SK-N-SH (cell line): ENCODE measurements at regions not wholly inside any gene's neighbourhood (a gene's known extent, or its start where the extent isn't known, plus 50 kb on each side); places are given as distances from the start of the nearest gene placed in this dataset.

Source experiments
- CTCF ChIA-PET: fragments of 300-600, 350-600 bp; formaldehyde crosslinking; extraction: SDS; loops from one replicate; lab custom pipeline; 2021; lab: Yijun Ruan, JAX
- POLR2A ChIA-PET: fragments of 350-600 bp; sonication (Branson Sonifier 250); formaldehyde crosslinking; extraction: SDS; loops from one replicate; lab custom pipeline; 2020; ENCODE audit warnings: antibody characterized with exemption, inconsistent platforms; lab: Yijun Ruan, JAX
- DNase-seq: peaks from one replicate; pipeline ENCODE4 v3.0.0; 2012
- H2AFZ ChIP-seq: fragments of 200-600 bp; sonication (generic); 2 replicates; pipeline ENCODE4 v1.8.1; 2016; ENCODE audit warnings: antibody characterized with exemption, mild to moderate bottlenecking, low read depth
- H3F3A ChIP-seq: fragments of 200-600 bp; sonication (generic); replicated peaks from 2 replicates; pipeline ENCODE3; 2016; ENCODE audit warnings: antibody characterized with exemption, mild to moderate bottlenecking; ENCODE audit not compliant: insufficient read depth
- H3K27ac ChIP-seq, 2 experiments: fragments of 200-500 bp in 1 of 2; fragments of 200-600 bp in 1 of 2; sonication (Bioruptor generic) in 1 of 2; sonication (generic), shearing (Covaris generic) in 1 of 2; 2 replicates each; pipeline versions ENCODE4 v1.5.1 to v1.6.1; 2014 to 2016; ENCODE audit warnings: low read depth in 2 of 2, inconsistent platforms in 1 of 2, low read length in 1 of 2, mild to moderate bottlenecking in 1 of 2, mixed read lengths in 1 of 2
- H3K27me3 ChIP-seq: fragments of 200-600 bp; sonication (generic), shearing (Covaris generic); 2 replicates; pipeline ENCODE4 v1.6.1; 2016; ENCODE audit warnings: mixed run types; ENCODE audit not compliant: insufficient read depth
- H3K36me3 ChIP-seq, 2 experiments: fragments of 200-500 bp in 1 of 2; fragments of 200-600 bp in 1 of 2; sonication (Bioruptor generic) in 1 of 2; sonication (generic) in 1 of 2; replicated peaks in 1 of 2; 2 replicates each; pipeline versions ENCODE3 to v1.5.1; 2014 to 2016; ENCODE audit warnings: low read length in 1 of 2, mild to moderate bottlenecking in 1 of 2; ENCODE audit not compliant: insufficient read depth in 2 of 2, control insufficient read depth in 1 of 2
- H3K4me1 ChIP-seq, 2 experiments: fragments of 200-500 bp in 1 of 2; fragments of 200-600 bp in 1 of 2; sonication (Bioruptor generic) in 1 of 2; sonication (generic), shearing (Covaris generic) in 1 of 2; 2 replicates each; pipeline versions ENCODE4 v1.5.1 to v1.6.1; 2014 to 2016; ENCODE audit warnings: low read depth in 1 of 2, low read length in 1 of 2, mixed run types in 1 of 2; ENCODE audit not compliant: insufficient read depth in 2 of 2, control insufficient read depth in 1 of 2
- H3K4me2 ChIP-seq: fragments of 200-600 bp; sonication (generic), shearing (Covaris generic); 2 replicates; pipeline ENCODE4 v1.6.1; 2017; ENCODE audit warnings: mixed run types
- H3K4me3 ChIP-seq, 2 experiments: fragments of 200-500 bp in 1 of 2; fragments of 200-600 bp in 1 of 2; sonication (Bioruptor generic) in 1 of 2; sonication (generic), shearing (Covaris generic) in 1 of 2; 2 replicates each; pipeline versions ENCODE4 v1.5.1 to v1.8.1; 2014 to 2016; ENCODE audit warnings: low read depth in 2 of 2, inconsistent platforms in 1 of 2, low read length in 1 of 2, mild to moderate bottlenecking in 1 of 2, mixed read lengths in 1 of 2, moderate library complexity in 1 of 2
- H3K79me2 ChIP-seq: fragments of 200-600 bp; sonication (generic); 2 replicates; pipeline ENCODE4 v1.8.1; 2017; ENCODE audit warnings: mild to moderate bottlenecking; ENCODE audit not compliant: insufficient read depth
- H3K9ac ChIP-seq: fragments of 200-600 bp; sonication (generic); 2 replicates; pipeline ENCODE4 v1.6.1; 2017; ENCODE audit warnings: mixed run types
- H3K9me2 ChIP-seq: fragments of 200-600 bp; sonication (generic); 2 replicates; pipeline ENCODE4 v1.6.1; 2017; ENCODE audit warnings: mixed run types
- H3K9me3 ChIP-seq: fragments of 200-600 bp; sonication (generic); 2 replicates; pipeline ENCODE4 v1.6.1; 2017; ENCODE audit warnings: mixed run types, mild to moderate bottlenecking, moderate library complexity
- H4K20me1 ChIP-seq: fragments of 200-600 bp; sonication (generic); 2 replicates; pipeline ENCODE4 v1.6.1; 2017; ENCODE audit warnings: mild to moderate bottlenecking, mixed run types; ENCODE audit not compliant: insufficient read depth
- CHD2 ChIP-seq: fragments of 150-350 bp; IDR thresholded peaks from 2 replicates; pipeline ENCODE4 v1.6.1; 2018; ENCODE audit warnings: low read length; ENCODE audit not compliant: partially characterized antibody
- ELF1 ChIP-seq: IDR thresholded peaks from 2 replicates; pipeline ENCODE4 v1.4.0; 2012
- FOXM1 ChIP-seq: IDR thresholded peaks from 2 replicates; pipeline ENCODE4 v1.4.0; 2012; ENCODE audit warnings: low read depth, mild to moderate bottlenecking
- GABPA ChIP-seq: IDR thresholded peaks from 2 replicates; pipeline ENCODE4 v1.4.0; 2012; ENCODE audit warnings: low read depth, mild to moderate bottlenecking
- GATA2 ChIP-seq: sonication (generic); formaldehyde crosslinking; IDR thresholded peaks from 2 replicates; pipeline ENCODE4 v1.5.0; 2020; ENCODE audit warnings: mild to moderate bottlenecking, missing genetic modification reagents
- JUND ChIP-seq: IDR thresholded peaks from 2 replicates; pipeline ENCODE4 v1.4.0; 2012
- NFIC ChIP-seq: IDR thresholded peaks from 2 replicates; pipeline ENCODE4 v1.4.0; 2012; ENCODE audit warnings: borderline replicate concordance
- POLR2AphosphoS5 ChIP-seq: IDR thresholded peaks from 2 replicates; pipeline ENCODE4 v1.6.1; 2012; ENCODE audit warnings: low read depth, low read length
- RAD21 ChIP-seq: IDR thresholded peaks from 2 replicates; pipeline ENCODE4 v1.6.1; 2012; ENCODE audit warnings: mild to moderate bottlenecking, low read length
- RFX5 ChIP-seq: IDR thresholded peaks from 2 replicates; pipeline ENCODE4 v1.6.1; 2012; ENCODE audit warnings: mild to moderate bottlenecking, improper control_type of control experiment, low read length
- RXRA ChIP-seq: IDR thresholded peaks from 2 replicates; pipeline ENCODE4 v1.4.0; 2012; ENCODE audit warnings: low read depth, mild to moderate bottlenecking, borderline replicate concordance
- SIN3A ChIP-seq: IDR thresholded peaks from 2 replicates; pipeline ENCODE4 v1.6.1; 2012; ENCODE audit warnings: low read depth, mild to moderate bottlenecking, low read length, moderate library complexity, borderline replicate concordance
- SMC3 ChIP-seq: IDR thresholded peaks from 2 replicates; pipeline ENCODE4 v1.6.1; 2012; ENCODE audit warnings: low read depth, low read length, improper control_type of control experiment
- TCF12 ChIP-seq: IDR thresholded peaks from 2 replicates; pipeline ENCODE4 v1.4.0; 2012
- YY1 ChIP-seq: IDR thresholded peaks from 2 replicates; pipeline ENCODE4 v1.4.0; 2012; ENCODE audit warnings: low read depth, mild to moderate bottlenecking
- ZBTB33 ChIP-seq: IDR thresholded peaks from 2 replicates; pipeline ENCODE4 v1.4.0; 2012; ENCODE audit warnings: low read depth, borderline replicate concordance
- WGBS: methylation state at CpG from one replicate; pipeline ENCODE4 v1.1.6; 2017; ENCODE audit warnings: low lambda C conversion rate; 5-methylcytosine and 5-hydroxymethylcytosine counted together
- TF ChIP-seq, protein P1 (sequence below): fragments of 150-350 bp; IDR thresholded peaks from 2 replicates; pipeline ENCODE4 v1.6.1; 2017; ENCODE audit warnings: antibody characterized with exemption, low read length, low read depth, borderline replicate concordance
- TF ChIP-seq, protein P2 (sequence below): IDR thresholded peaks from 2 replicates; pipeline ENCODE4 v1.6.1; 2012; ENCODE audit warnings: mild to moderate bottlenecking, low read depth, low read length, moderate library complexity
- TF ChIP-seq, protein P3 (sequence below): IDR thresholded peaks from 2 replicates; pipeline ENCODE4 v1.4.0; 2012; ENCODE audit warnings: low read depth

GRCh38 chr21:39105836-39106235 lies 77.4 kb downstream of the PSMG1 start:
- TF ChIP-seq, protein P1, sequence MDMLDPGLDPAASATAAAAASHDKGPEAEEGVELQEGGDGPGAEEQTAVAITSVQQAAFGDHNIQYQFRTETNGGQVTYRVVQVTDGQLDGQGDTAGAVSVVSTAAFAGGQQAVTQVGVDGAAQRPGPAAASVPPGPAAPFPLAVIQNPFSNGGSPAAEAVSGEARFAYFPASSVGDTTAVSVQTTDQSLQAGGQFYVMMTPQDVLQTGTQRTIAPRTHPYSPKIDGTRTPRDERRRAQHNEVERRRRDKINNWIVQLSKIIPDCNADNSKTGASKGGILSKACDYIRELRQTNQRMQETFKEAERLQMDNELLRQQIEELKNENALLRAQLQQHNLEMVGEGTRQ = no peak
- TF ChIP-seq POLR2AphosphoS5 (no peak), SIN3A (no peak), GATA2 (CRISPR knock-in tag) (no peak), SMC3 (no peak), JUND (no peak), ELF1 (no peak), NFIC (no peak)
- TF ChIP-seq, protein P2, sequence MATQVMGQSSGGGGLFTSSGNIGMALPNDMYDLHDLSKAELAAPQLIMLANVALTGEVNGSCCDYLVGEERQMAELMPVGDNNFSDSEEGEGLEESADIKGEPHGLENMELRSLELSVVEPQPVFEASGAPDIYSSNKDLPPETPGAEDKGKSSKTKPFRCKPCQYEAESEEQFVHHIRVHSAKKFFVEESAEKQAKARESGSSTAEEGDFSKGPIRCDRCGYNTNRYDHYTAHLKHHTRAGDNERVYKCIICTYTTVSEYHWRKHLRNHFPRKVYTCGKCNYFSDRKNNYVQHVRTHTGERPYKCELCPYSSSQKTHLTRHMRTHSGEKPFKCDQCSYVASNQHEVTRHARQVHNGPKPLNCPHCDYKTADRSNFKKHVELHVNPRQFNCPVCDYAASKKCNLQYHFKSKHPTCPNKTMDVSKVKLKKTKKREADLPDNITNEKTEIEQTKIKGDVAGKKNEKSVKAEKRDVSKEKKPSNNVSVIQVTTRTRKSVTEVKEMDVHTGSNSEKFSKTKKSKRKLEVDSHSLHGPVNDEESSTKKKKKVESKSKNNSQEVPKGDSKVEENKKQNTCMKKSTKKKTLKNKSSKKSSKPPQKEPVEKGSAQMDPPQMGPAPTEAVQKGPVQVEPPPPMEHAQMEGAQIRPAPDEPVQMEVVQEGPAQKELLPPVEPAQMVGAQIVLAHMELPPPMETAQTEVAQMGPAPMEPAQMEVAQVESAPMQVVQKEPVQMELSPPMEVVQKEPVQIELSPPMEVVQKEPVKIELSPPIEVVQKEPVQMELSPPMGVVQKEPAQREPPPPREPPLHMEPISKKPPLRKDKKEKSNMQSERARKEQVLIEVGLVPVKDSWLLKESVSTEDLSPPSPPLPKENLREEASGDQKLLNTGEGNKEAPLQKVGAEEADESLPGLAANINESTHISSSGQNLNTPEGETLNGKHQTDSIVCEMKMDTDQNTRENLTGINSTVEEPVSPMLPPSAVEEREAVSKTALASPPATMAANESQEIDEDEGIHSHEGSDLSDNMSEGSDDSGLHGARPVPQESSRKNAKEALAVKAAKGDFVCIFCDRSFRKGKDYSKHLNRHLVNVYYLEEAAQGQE = no peak
- H3K9me3 ChIP-seq = no peaks in the 10 kb centered on the region

DNA sequence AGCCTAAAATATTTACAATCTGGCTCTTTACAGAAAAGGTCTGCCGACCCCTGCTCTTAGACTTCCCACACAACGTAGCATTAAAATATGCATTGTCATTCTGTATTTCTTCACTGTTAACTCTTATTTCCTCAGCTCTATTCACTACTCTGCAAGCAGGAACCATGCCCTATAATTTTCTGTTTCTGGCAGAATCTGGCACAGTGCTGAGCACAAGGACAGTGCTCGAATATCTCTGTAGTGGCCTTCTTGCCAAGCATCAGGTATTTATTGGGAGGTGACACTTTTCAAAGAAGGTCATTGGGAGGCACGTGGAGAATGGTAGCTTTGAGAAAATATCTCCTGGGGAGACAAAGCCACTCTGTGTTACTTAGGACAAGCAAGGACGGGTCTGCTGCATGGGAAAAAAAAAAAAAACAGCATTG lies 77.9 kb downstream of the PSMG1 start:
- no peak overlapping the region for H3K27ac ChIP-seq
- WGBS = 63% methylated on average over 5 of the region's 5 CpGs
- H3K79me2 ChIP-seq = no peaks in the 10 kb centered on the region
- no peaks in the 10 kb centered on the region for H3K9me2 ChIP-seq
- no peaks in the 10 kb centered on the region for H3K9me3 ChIP-seq
- no peak for TF ChIP-seq FOXM1
- TF ChIP-seq RFX5 = no peak
- TF ChIP-seq RXRA = no peak
- no peak for TF ChIP-seq CHD2
- no peak for TF ChIP-seq TCF12
- TF ChIP-seq, protein P3, sequence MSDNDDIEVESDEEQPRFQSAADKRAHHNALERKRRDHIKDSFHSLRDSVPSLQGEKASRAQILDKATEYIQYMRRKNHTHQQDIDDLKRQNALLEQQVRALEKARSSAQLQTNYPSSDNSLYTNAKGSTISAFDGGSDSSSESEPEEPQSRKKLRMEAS = no peak
- no peak for TF ChIP-seq ZBTB33
- no peak for TF ChIP-seq RAD21
- TF ChIP-seq GABPA = no peak
- no peak for TF ChIP-seq YY1
- H3K4me1 ChIP-seq = no peaks in the 10 kb centered on the region; a peak in 1 of 4 replicates
- no peak for DNase-seq
- no peak overlapping the region for H2AFZ ChIP-seq
- no peaks in the 10 kb centered on the region; the same call in 1 of the 2 replicates for H3K27me3 ChIP-seq
- no peak overlapping the region for H3K4me2 ChIP-seq
- no peaks in the 10 kb centered on the region for H4K20me1 ChIP-seq
- ChIA-PET POLR2A (no interaction called here), CTCF (interaction anchor here (0.6 to 2.0 kb wide), 4 partner anchors 10 to 32 kb away, joined by 3 to 7 read pairs (median 4); no protein-coding TSS in a partner anchor)
- H3F3A ChIP-seq = no peaks in the 10 kb centered on the region
- no peak overlapping the region for H3K4me3 ChIP-seq
- H3K36me3 ChIP-seq = no peaks in the 10 kb centered on the region
- H3K9ac ChIP-seq = no peak overlapping the region

More at GRCh38 chr21:39105836-39106235, 77.4 kb downstream of the PSMG1 start:
- Histone ChIP-seq H3K27me3 (no peaks in the 10 kb centered on the region; the same call in 1 of the 2 replicates), H3K4me1 (no peaks in the 10 kb centered on the region; a peak in 1 of 4 replicates), H3K4me2 (no peak overlapping the region), H3K9me2 (no peaks in the 10 kb centered on the region), H3K27ac (no peak overlapping the region), H4K20me1 (no peaks in the 10 kb centered on the region), H3K79me2 (no peaks in the 10 kb centered on the region), H3K4me3 (no peak overlapping the region), H3K36me3 (no peaks in the 10 kb centered on the region), H3K9ac (no peak overlapping the region), H3F3A (no peaks in the 10 kb centered on the region), H2AFZ (no peak overlapping the region)
- no peak for DNase-seq
- POLR2A ChIA-PET = no interaction called here
- whole genome bisulfite sequencing = 90% methylated on average over 4 of the region's 4 CpGs
- CTCF ChIA-PET = interaction anchor here (0.5 to 1.2 kb wide), 4 partner anchors 9 to 35 kb away, joined by 3 read pairs; no protein-coding TSS in a partner anchor
